ENCODE measurements at regions not wholly inside any gene's neighbourhood (a gene's known extent, or its start where the extent isn't known, plus 50 kb on each side); places are given as distances from the start of the nearest gene placed in this dataset.
A peak's percentile ranks its signal among the peaks of the same experiment; 100 is the strongest.

DNA sequence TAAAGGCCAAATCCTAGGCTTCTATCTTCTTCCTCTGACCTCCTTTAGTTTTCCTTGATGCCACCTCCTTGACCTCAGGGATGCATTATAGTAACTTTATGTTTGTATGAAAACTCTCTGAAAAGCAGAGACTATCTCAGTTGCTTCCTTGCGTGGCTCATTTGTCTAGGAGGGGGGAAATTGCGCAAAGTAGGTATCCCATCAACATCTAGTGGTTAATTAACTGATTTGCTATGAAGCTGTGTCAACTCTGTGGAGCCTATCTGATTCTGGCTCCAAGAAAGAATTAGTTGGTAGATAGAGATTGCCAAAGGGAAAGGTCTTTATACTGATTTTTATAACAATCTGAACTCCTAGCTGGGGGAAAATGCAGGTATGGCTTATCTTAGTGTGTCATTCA lies 82.1 kb upstream of the FRY start:
- DNase-seq (ENCODE audit: unreplicated experiment) = no peak
- peaks cover 50% of the 10 kb centered on the region for H3K4me1 Mint-ChIP-seq (ENCODE audit: insufficient read depth, unreplicated experiment)
- H3K27me3 Mint-ChIP-seq (ENCODE audit: insufficient read depth, unreplicated experiment) = no peaks in the 10 kb centered on the region
- no peaks in the 10 kb centered on the region for H3K36me3 Mint-ChIP-seq (ENCODE audit: insufficient read depth, unreplicated experiment)
- no peaks in the 10 kb centered on the region for H3K9me3 Mint-ChIP-seq (ENCODE audit: unreplicated experiment)
- intact Hi-C loops (cut with micrococcal nuclease) = no loop called here
- no TSS peak for BruUV-seq (replicated peaks)
- H3K27ac Mint-ChIP-seq (ENCODE audit: low read depth, unreplicated experiment) = no peak overlapping the region
- no peak overlapping the region for H3K4me3 Mint-ChIP-seq (ENCODE audit: unreplicated experiment)
- CTCF ChIA-PET = interaction anchor here (1.0 kb wide), 1 partner anchor 39 kb away, joined by 3 read pairs; no protein-coding TSS in a partner anchor
- POLR2A ChIA-PET = interaction anchor here (0.7 kb wide), 1 partner anchor 27 kb away, joined by 3 read pairs; no protein-coding TSS in a partner anchor
- TF ChIP-seq, protein P1, sequence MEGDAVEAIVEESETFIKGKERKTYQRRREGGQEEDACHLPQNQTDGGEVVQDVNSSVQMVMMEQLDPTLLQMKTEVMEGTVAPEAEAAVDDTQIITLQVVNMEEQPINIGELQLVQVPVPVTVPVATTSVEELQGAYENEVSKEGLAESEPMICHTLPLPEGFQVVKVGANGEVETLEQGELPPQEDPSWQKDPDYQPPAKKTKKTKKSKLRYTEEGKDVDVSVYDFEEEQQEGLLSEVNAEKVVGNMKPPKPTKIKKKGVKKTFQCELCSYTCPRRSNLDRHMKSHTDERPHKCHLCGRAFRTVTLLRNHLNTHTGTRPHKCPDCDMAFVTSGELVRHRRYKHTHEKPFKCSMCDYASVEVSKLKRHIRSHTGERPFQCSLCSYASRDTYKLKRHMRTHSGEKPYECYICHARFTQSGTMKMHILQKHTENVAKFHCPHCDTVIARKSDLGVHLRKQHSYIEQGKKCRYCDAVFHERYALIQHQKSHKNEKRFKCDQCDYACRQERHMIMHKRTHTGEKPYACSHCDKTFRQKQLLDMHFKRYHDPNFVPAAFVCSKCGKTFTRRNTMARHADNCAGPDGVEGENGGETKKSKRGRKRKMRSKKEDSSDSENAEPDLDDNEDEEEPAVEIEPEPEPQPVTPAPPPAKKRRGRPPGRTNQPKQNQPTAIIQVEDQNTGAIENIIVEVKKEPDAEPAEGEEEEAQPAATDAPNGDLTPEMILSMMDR (IDR thresholded peaks at IDR 0.05; ENCODE audit: unreplicated experiment) = no peak

DNA sequence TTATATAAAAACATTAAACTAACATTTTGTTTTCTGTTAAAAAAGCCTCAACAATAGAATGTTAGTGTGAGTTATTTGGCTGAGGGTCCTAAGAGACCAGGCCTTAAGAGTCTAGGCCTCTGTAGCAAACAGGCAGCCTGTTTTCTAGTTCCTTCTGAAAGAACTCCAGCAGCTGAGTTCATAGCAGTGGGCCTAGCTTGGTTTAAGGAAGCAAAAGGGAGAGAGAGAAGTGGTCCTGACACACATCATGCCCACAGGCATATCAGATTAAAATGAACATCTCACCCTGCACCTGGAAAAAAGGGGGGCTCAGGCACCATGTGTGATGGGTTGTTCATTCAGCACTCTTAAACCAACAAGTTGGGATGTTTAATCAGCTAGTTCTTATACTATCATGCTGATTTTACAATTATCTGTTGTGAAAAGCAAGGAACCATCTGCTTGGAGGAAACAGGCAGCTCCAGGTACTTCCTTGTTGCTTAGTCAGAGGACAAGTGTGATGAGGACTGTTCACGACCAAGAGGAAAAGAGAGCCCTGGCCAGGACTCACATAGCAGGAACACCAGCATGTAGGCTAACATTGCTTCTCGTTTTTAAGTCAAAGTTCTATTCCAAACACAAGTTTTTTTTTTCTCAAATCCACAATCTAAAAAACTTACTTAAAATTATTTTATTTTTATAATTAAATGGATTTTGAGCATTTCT lies 81.3 kb upstream of the FRY start:
- intact Hi-C loops (cut with micrococcal nuclease) = no loop called here
- TF ChIP-seq, protein P1 (IDR thresholded peaks at IDR 0.05; ENCODE audit: unreplicated experiment) = no peak
- Mint-ChIP-seq H3K36me3 (ENCODE audit: insufficient read depth, unreplicated experiment) (no peaks in the 10 kb centered on the region), H3K27ac (ENCODE audit: low read depth, unreplicated experiment) (no peak overlapping the region), H3K9me3 (ENCODE audit: unreplicated experiment) (no peaks in the 10 kb centered on the region), H3K4me3 (ENCODE audit: unreplicated experiment) (no peak overlapping the region), H3K27me3 (ENCODE audit: insufficient read depth, unreplicated experiment) (no peaks in the 10 kb centered on the region), H3K4me1 (ENCODE audit: insufficient read depth, unreplicated experiment) (peaks cover 42% of the 10 kb centered on the region)
- ChIA-PET CTCF (interaction anchor here (1.0 kb wide), 1 partner anchor 40 kb away, joined by 3 read pairs; no protein-coding TSS in a partner anchor), POLR2A (no interaction called here)
- no TSS peak for BruUV-seq (replicated peaks)
- no peak for DNase-seq (ENCODE audit: unreplicated experiment)

DNA sequence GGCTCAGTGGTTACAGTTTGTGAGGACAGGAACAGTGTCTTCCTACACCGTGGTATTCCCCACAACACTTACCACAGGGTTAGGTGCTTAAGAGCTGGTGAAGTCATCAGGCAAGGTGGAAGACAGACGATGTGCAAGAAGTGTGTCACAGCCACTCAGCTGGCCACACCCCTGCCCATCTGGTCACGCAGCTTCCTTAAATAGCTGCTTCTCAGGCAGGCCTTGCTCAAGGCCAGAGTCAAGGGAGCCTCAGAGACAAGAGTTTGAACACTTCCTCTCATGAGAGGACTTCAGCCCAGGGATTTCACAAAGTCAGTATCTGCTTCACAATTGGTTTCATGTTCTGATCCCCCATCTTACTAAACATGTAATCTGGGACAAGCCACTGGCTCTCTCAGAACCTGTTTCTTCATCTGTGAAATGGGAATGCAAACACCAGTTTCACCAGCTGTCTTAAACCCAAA lies 80.3 kb upstream of the FRY start:
- BruUV-seq (replicated peaks) = no TSS peak
- intact Hi-C loops (cut with micrococcal nuclease) = no loop called here

DNA sequence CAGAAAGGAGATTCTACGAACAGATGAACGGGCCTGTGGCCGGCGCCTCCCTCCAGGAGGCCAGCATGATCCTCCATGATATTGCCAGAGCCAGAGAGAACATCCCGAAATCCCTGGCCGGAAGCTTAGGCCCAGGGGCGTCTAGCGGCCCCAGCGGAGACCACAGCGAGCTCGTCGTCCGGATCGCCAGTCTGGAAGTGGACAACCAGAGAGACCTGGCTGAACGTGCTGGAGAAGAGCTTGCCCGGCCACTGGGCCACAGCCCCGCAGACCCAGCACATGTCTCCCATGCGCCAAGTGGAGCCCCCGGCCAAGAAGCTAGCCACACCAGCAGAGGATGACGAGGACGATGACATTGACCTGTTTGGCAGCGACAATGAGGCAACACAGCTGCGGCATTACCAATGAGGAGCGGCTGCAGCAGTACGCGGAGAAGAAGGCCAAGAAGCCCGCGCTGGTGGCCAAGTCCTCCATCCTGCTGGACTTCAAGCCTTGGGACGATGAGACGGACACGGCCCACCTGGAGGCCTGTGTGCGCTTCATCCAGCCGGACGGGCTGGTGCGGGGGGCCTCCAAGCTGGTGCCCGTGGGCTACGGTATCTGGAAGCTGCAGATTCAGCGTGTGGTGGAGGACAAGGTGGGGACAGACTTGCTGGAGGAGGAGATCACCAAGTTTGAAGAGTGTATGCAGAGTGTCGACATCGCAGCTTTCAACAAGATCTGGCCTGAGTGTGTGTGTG lies 78.8 kb upstream of the FRY start:
- no peaks in the 10 kb centered on the region for H3K36me3 Mint-ChIP-seq (ENCODE audit: insufficient read depth, unreplicated experiment)
- DNase-seq (ENCODE audit: unreplicated experiment) = no peak
- H3K27me3 Mint-ChIP-seq (ENCODE audit: insufficient read depth, unreplicated experiment) = no peaks in the 10 kb centered on the region
- peaks cover 17% of the 10 kb centered on the region for H3K4me1 Mint-ChIP-seq (ENCODE audit: insufficient read depth, unreplicated experiment)
- no peak overlapping the region for H3K4me3 Mint-ChIP-seq (ENCODE audit: unreplicated experiment)
- ChIA-PET CTCF (interaction anchor here (0.6 to 1.2 kb wide), 4 partner anchors 21 to 374 kb away, joined by 3 to 6 read pairs (median 4); no protein-coding TSS in a partner anchor), POLR2A (no interaction called here)
- peaks cover 8% of the 10 kb centered on the region for H3K9me3 Mint-ChIP-seq (ENCODE audit: unreplicated experiment)
- BruUV-seq (replicated peaks) = no TSS peak
- H3K27ac Mint-ChIP-seq (ENCODE audit: low read depth, unreplicated experiment) = no peak overlapping the region
- intact Hi-C loops (cut with micrococcal nuclease) = no loop called here
- TF ChIP-seq, protein P1 (IDR thresholded peaks at IDR 0.05; ENCODE audit: unreplicated experiment) = no peak

More for the DNA sequence above, 80.3 kb upstream of the FRY start:
- H3K27me3 Mint-ChIP-seq (ENCODE audit: insufficient read depth, unreplicated experiment) = no peaks in the 10 kb centered on the region
- H3K9me3 Mint-ChIP-seq (ENCODE audit: unreplicated experiment) = no peaks in the 10 kb centered on the region
- CTCF ChIA-PET = no interaction called here
- H3K36me3 Mint-ChIP-seq (ENCODE audit: insufficient read depth, unreplicated experiment) = no peaks in the 10 kb centered on the region
- H3K4me1 Mint-ChIP-seq (ENCODE audit: insufficient read depth, unreplicated experiment) = peaks cover 32% of the 10 kb centered on the region
- TF ChIP-seq, protein P1 (IDR thresholded peaks at IDR 0.05; ENCODE audit: unreplicated experiment) = no peak
- POLR2A ChIA-PET = interaction anchor here (1.4 kb wide), 1 partner anchor 14 kb away, joined by 4 read pairs; no protein-coding TSS in a partner anchor
- H3K27ac Mint-ChIP-seq (ENCODE audit: low read depth, unreplicated experiment) = peak overlapping the region; percentile 67
- peak; percentile 51 for DNase-seq (ENCODE audit: unreplicated experiment)
- no peak overlapping the region for H3K4me3 Mint-ChIP-seq (ENCODE audit: unreplicated experiment)
